GM12892 (cell line): ENCODE measurements at regions not wholly inside any gene's neighbourhood (a gene's known extent, or its start where the extent isn't known, plus 50 kb on each side); places are given as distances from the start of the nearest gene placed in this dataset.

Experiments
- POLR2A ChIP-seq: IDR thresholded peaks from 2 replicates; pipeline ENCODE4 v1.6.1; 2011; ENCODE audit warnings: low read depth, low read length, control low read depth
- POLR2AphosphoS5 ChIP-seq: IDR thresholded peaks from 2 replicates; pipeline ENCODE4 v1.6.1; 2011; ENCODE audit warnings: low read depth, low read length, control low read depth
- TAF1 ChIP-seq: IDR thresholded peaks from 2 replicates; pipeline ENCODE4 v1.6.1; 2011; ENCODE audit warnings: low read depth, mild to moderate bottlenecking, control low read depth, low read length, borderline replicate concordance

- TF ChIP-seq POLR2A (no peak), TAF1 (no peak), POLR2AphosphoS5 (no peak)
Measured at GRCh38 chr7:66575398-66575797, 53.3 kb upstream of the KCTD7 start.
